Parathyroid adenoma (tissue), 2 donors: ENCODE measurements at regions not wholly inside any gene's neighbourhood (a gene's known extent, or its start where the extent isn't known, plus 50 kb on each side); places are given as distances from the start of the nearest gene placed in this dataset.
"Not testable (repeated sequence)": the region's sequence is repeated elsewhere in the genome, so short reads cannot be mapped to it uniquely, and the experiment has no call there.

ENCODE experiments used
- H2AFZ ChIP-seq: fragments of 300-600 bp; sonication (generic); one replicate; pipeline ENCODE4 v1.7.0; 2017; ENCODE audit warnings: antibody characterized with exemption, mild to moderate bottlenecking
- H3K27ac ChIP-seq: fragments of 300-600 bp; sonication (generic); one replicate; pipeline ENCODE4 v1.7.0; 2017
- H3K27me3 ChIP-seq: fragments of 300-600 bp; sonication (generic); one replicate; pipeline ENCODE4 v1.7.0; 2017; ENCODE audit warnings: low read length; ENCODE audit not compliant: control insufficient read depth, insufficient read depth
- H3K36me3 ChIP-seq: fragments of 300-600 bp; sonication (generic); one replicate; pipeline ENCODE4 v1.7.0; 2017; ENCODE audit warnings: low read length; ENCODE audit not compliant: control insufficient read depth, insufficient read depth
- H3K4me1 ChIP-seq: fragments of 300-600 bp; sonication (generic); one replicate; pipeline ENCODE4 v1.7.0; 2017; ENCODE audit warnings: control low read depth
- H3K4me2 ChIP-seq: fragments of 300-600 bp; sonication (generic); one replicate; pipeline ENCODE4 v1.7.0; 2017; ENCODE audit warnings: low read length
- H3K4me3 ChIP-seq: fragments of 300-600 bp; sonication (generic); one replicate; pipeline ENCODE4 v1.7.0; 2017; ENCODE audit warnings: low read depth, low read length
- H3K79me2 ChIP-seq: fragments of 300-600 bp; sonication (generic); one replicate; pipeline ENCODE4 v1.7.0; 2017; ENCODE audit warnings: control low read depth
- H3K9ac ChIP-seq: fragments of 300-600 bp; sonication (generic); one replicate; pipeline ENCODE4 v1.7.0; 2017; ENCODE audit warnings: mild to moderate bottlenecking
- H3K9me3 ChIP-seq: fragments of 300-600 bp; sonication (generic); one replicate; pipeline ENCODE4 v1.7.0; 2017; ENCODE audit warnings: low read length; ENCODE audit not compliant: control insufficient read depth
- TF ChIP-seq, protein P1 (sequence below): fragments of 300-600 bp; sonication (generic); IDR thresholded peaks from one replicate; pipeline ENCODE4 v1.7.0; 2017; ENCODE audit warnings: antibody characterized with exemption, mild to moderate bottlenecking
- donor health status: primary hyperparathyroidism.

DNA sequence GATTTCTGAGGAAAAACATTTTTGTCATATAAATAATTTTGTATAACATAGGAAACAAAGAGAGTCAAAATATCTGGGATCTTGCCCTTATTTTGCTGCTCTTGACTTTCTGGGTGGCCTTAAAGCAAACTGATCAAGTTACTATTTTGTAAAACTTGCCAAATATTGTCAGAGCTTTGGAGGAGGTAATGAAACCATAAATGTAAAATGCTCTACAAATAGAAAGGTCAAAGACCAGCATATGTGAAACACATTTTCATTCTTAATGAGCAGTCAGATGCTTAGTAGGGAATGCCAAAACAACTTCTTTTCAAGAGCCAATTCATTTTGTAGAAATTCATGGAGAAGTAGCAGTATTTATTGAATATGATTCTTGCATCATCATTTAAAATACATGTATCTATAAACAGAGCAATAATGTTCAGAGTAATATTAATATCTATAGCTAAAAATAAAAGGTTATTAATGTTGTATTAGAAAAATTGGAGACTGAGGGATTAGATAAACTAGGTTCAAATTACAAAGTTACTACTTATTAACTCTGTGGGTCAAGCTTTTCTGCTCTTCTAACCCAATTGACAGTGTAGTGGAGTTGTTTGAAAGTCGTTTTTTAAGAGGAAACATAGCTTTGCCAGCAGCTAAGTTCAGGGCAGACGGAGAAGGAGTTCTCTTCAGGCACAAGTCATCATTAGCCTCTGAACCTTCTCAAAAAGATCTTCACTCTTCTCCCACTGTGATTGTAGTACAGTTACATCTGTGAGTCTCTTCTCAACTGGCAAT lies 2053.1 kb downstream of the EFNA5 start:
- TF ChIP-seq, protein P1, sequence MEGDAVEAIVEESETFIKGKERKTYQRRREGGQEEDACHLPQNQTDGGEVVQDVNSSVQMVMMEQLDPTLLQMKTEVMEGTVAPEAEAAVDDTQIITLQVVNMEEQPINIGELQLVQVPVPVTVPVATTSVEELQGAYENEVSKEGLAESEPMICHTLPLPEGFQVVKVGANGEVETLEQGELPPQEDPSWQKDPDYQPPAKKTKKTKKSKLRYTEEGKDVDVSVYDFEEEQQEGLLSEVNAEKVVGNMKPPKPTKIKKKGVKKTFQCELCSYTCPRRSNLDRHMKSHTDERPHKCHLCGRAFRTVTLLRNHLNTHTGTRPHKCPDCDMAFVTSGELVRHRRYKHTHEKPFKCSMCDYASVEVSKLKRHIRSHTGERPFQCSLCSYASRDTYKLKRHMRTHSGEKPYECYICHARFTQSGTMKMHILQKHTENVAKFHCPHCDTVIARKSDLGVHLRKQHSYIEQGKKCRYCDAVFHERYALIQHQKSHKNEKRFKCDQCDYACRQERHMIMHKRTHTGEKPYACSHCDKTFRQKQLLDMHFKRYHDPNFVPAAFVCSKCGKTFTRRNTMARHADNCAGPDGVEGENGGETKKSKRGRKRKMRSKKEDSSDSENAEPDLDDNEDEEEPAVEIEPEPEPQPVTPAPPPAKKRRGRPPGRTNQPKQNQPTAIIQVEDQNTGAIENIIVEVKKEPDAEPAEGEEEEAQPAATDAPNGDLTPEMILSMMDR: no peak
- H2AFZ ChIP-seq: no peak overlapping the region
- H3K36me3 ChIP-seq: no peaks in the 10 kb centered on the region
- H3K4me3 ChIP-seq: no peak overlapping the region
- no peaks in the 10 kb centered on the region for H3K9me3 ChIP-seq
- no peaks in the 10 kb centered on the region for H3K4me1 ChIP-seq
- no peaks in the 10 kb centered on the region for H3K27me3 ChIP-seq
- no peak overlapping the region for H3K9ac ChIP-seq
- H3K79me2 ChIP-seq: no peaks in the 10 kb centered on the region
- H3K27ac ChIP-seq: no peak overlapping the region
- H3K4me2 ChIP-seq: no peak overlapping the region

DNA sequence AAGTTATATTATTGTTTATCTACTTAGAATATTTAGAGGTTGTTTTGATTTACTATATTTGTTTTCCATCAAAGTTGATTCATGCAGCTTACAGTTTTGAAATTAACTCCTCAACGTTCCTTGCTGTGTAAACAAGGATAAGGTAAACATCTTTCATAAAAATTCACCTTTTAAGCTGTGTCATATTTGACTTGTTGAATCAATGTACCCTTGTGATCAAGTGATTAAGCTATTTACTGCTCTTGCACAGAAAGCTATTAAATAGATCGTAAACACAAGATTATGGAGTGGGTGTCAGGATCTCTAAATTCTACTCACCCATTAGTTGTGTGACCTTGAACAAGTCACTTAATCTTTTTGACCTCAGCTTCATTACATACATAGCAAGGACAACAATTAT lies 2054.0 kb upstream of the NUDT12 start:
- H3K36me3 ChIP-seq: no peaks in the 10 kb centered on the region
- H3K27ac ChIP-seq: no peak overlapping the region
- H2AFZ ChIP-seq: no peak overlapping the region
- TF ChIP-seq, protein P1: no peak
- H3K9me3 ChIP-seq: no peaks in the 10 kb centered on the region
- H3K4me1 ChIP-seq: no peaks in the 10 kb centered on the region
- no peak overlapping the region for H3K4me2 ChIP-seq
- H3K79me2 ChIP-seq: no peaks in the 10 kb centered on the region
- no peak overlapping the region for H3K9ac ChIP-seq
- no peak overlapping the region for H3K4me3 ChIP-seq
- H3K27me3 ChIP-seq: no peaks in the 10 kb centered on the region

DNA sequence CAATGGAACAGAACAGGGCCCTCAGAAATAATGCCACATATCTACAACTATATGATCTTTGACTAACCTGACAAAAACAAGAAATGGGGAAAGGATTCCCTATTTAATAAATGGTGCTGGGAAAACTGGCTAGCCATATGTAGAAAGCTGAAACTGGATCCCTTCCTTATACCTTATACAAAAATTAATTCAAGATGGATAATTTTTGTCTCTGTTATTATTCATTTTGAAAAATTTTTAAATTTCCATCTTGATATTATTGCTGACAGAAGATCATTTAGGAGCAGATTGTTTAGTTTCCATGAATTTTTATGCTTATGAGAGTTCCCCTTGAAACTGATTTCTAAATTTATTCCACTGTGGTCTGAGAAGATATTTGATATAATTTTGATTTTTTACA lies 2039.8 kb upstream of the NUDT12 start:
- not testable (repeated sequence) for H2AFZ ChIP-seq, H3K9me3 ChIP-seq, H3K4me1 ChIP-seq, H3K79me2 ChIP-seq, H3K36me3 ChIP-seq, H3K9ac ChIP-seq, H3K4me2 ChIP-seq, H3K27me3 ChIP-seq, H3K4me3 ChIP-seq, H3K27ac ChIP-seq

DNA sequence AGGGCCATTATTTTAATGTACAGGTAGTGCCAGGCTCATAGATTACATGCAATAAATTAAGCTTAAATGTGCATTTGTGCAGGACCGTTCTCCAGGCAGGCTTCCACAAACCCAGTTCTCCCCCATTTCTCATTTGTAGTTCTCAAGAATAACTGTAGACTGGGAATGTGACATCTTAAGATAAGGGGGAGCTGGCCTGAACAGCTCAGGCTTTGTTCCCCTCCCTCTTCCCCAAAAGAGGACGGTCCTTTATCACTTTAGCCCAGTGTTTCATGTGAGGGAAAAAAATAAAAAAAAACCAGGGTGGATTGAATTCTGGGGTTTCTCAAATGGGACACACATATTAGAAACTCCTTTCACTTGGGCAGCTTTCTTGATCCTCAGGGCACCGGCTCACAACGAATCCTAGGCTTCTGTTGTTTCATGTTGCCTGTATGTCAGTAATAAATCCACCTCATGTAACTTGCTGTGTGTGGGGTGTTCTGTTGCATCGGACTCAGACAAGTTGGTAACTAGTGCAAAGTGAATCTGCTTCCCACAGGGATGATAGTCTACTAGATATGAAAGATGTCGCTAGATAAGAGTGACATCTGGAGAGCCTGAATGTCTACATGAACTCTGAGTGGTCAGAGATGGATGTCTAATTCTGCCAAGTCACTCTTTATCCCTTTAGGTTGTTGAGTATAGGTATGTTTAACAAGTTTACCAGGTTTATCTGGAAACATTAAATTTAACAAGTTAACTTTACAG lies 2030.6 kb upstream of the NUDT12 start:
- Histone ChIP-seq H3K4me1 (no peaks in the 10 kb centered on the region), H3K27ac (no peak overlapping the region), H3K36me3 (no peaks in the 10 kb centered on the region), H3K9ac (no peak overlapping the region), H3K27me3 (no peaks in the 10 kb centered on the region), H2AFZ (no peak overlapping the region), H3K9me3 (no peaks in the 10 kb centered on the region), H3K4me3 (no peak overlapping the region), H3K4me2 (no peak overlapping the region), H3K79me2 (no peaks in the 10 kb centered on the region)
- TF ChIP-seq, protein P1: no peak

DNA sequence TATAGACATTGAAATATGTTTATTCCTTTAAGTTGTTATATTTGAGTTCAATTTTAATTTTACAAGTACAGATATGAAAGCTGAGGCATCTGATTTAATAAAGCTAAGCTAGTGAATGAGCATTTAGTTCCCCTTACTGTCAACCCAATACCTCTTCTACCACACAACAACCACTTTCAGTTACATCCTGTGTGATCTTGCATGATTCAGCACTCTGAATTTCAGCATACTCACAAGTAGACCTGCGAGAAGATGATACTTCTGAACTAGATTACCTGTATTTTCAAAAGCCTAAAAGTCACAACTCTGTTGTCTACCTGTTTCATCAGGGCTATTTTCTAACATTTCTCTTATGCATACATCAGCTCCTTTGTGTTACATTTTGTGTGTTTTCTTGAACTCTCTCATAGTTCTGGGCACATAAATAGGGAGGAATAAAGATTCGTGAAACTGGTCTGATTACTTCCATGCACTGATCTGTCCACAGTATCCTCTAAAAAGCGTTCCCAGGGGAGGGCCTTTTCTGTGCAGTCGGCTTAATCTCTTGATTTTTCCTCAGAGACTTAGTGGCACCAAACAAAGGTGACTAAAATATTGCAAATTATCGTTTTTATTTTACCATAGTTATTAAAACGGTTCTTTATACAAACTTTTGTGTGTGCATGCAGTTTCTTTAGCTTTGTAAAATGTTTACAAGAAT lies 2025.5 kb upstream of the NUDT12 start:
- H3K4me2 ChIP-seq: no peak overlapping the region
- no peaks in the 10 kb centered on the region for H3K9me3 ChIP-seq
- H3K27ac ChIP-seq: no peak overlapping the region
- no peaks in the 10 kb centered on the region for H3K27me3 ChIP-seq
- H2AFZ ChIP-seq: no peak overlapping the region
- no peaks in the 10 kb centered on the region for H3K4me1 ChIP-seq
- TF ChIP-seq, protein P1: no peak
- no peak overlapping the region for H3K4me3 ChIP-seq
- no peak overlapping the region for H3K9ac ChIP-seq
- no peaks in the 10 kb centered on the region for H3K36me3 ChIP-seq
- H3K79me2 ChIP-seq: no peaks in the 10 kb centered on the region
